ENCODE measurements at regions not wholly inside any gene's neighbourhood (a gene's known extent, or its start where the extent isn't known, plus 50 kb on each side); places are given as distances from the start of the nearest gene placed in this dataset.

DNA sequence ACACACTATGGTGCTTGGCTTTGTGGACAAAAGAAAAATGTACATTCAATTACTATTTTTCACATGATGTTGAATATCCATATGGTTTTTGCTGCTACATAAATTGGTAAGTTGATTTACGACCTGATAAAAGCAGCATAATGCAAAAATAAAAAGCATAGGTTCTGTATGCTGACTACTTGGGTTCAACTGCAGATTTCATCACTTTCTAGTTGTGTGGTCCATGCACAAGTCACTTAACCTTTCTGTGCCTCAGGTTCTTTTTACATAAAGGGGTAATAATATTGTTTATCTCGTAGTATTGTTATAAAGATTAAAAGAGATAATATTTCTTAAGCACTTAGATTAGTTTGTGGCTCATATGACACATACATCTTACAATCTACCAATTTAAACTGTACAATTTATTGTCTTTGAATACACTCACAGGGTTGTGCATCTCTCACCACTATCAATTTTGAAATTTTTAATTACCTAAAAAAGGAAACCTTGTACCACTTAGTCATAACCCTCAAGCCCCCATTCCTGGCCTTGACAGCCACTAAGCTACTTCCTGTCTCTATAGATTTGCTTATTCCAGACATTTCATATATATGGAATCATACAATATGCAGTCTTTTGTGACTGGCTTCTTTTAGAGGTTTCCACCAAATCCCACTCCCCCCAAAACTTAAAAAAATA, 1443.9 kb downstream of the SUCLG1 start:
- Histone ChIP-seq H2AFZ (ENCODE audit: control insufficient read depth, low read length) (no peak overlapping the region), H3K4me2 (ENCODE audit: control insufficient read depth, extremely low read depth, insufficient read depth, low read depth, low read length) (no peak overlapping the region), H4K20me1 (ENCODE audit: control insufficient read depth, extremely low read depth, insufficient read depth, low read length) (no peaks in the 10 kb centered on the region), H3K27ac (ENCODE audit: control insufficient read depth, insufficient read depth, low read length) (no peak overlapping the region), H3K4me1 (ENCODE audit: control insufficient read depth, extremely low read depth, insufficient read depth, low read length) (peaks cover 21% of the 10 kb centered on the region), H3K27me3 (ENCODE audit: control insufficient read depth, extremely low read depth, insufficient read depth, low read length) (no peaks in the 10 kb centered on the region), H3K36me3 (ENCODE audit: control insufficient read depth in 2 of 2, extremely low read depth in 1 of 2, insufficient read depth in 2 of 2, low read length in 2 of 2) (no peaks in the 10 kb centered on the region), H3K9ac (ENCODE audit: control insufficient read depth, extremely low read depth, insufficient read depth, low read length) (no peak overlapping the region), H3K79me2 (ENCODE audit: control insufficient read depth, insufficient read depth, low read length) (no peaks in the 10 kb centered on the region), H3K4me3 (ENCODE audit: control insufficient read depth in 2 of 3, extremely low read depth in 1 of 3, insufficient read depth in 2 of 3, low read depth in 1 of 3, low read length in 3 of 3) (no peak overlapping the region), H3K9me3 (ENCODE audit: control insufficient read depth, low read depth, low read length) (no peaks in the 10 kb centered on the region), H3K9me1 (ENCODE audit: control insufficient read depth, extremely low read depth, insufficient read depth, low read length) (no peaks in the 10 kb centered on the region)
- no peak for TF ChIP-seq EZH2 (IDR thresholded peaks at IDR 0.05; ENCODE audit: low read length)
- TF ChIP-seq, protein P1, sequence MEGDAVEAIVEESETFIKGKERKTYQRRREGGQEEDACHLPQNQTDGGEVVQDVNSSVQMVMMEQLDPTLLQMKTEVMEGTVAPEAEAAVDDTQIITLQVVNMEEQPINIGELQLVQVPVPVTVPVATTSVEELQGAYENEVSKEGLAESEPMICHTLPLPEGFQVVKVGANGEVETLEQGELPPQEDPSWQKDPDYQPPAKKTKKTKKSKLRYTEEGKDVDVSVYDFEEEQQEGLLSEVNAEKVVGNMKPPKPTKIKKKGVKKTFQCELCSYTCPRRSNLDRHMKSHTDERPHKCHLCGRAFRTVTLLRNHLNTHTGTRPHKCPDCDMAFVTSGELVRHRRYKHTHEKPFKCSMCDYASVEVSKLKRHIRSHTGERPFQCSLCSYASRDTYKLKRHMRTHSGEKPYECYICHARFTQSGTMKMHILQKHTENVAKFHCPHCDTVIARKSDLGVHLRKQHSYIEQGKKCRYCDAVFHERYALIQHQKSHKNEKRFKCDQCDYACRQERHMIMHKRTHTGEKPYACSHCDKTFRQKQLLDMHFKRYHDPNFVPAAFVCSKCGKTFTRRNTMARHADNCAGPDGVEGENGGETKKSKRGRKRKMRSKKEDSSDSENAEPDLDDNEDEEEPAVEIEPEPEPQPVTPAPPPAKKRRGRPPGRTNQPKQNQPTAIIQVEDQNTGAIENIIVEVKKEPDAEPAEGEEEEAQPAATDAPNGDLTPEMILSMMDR (optimal IDR thresholded peaks at IDR 0.05 in 1 of 3, IDR thresholded peaks at IDR 0.05 in 1 of 3, conservative IDR thresholded peaks at IDR 0.05 in 1 of 3; ENCODE audit: extremely low read depth in 1 of 3, insufficient read depth in 2 of 3, low read length in 3 of 3): no peak
- no peak for DNase-seq (ENCODE audit: low read depth, low spot score)
- dilution Hi-C loops (cut with MboI; ENCODE audit: extremely low pct_ligation_motif_present, low sequenced_read_pairs): no loop called here
- no peak for FAIRE-seq

DNA sequence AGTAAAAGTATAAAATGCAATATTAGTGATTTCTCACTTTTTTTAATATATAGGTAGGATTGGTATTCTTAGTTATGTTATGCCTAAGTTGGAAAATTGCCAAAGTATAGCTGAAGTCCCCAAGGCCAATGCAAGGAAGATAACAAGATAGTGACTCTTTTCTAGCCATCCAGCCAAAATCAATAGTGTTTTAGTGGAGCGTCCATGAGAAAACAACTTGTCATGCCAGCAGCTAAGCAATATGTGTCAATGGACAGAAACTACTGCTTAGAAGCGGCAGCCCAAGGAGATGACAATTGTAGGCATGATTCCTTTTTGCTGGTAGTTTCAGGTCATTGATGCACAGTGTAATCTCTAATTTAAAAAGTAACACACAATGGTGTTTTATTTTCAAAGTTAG, 1444.6 kb downstream of the SUCLG1 start:
- dilution Hi-C loops (cut with MboI; ENCODE audit: extremely low pct_ligation_motif_present, low sequenced_read_pairs): no loop called here
- DNase-seq (ENCODE audit: low read depth, low spot score): no peak

More for the DNA sequence above, 1444.6 kb downstream of the SUCLG1 start:
- no peaks in the 10 kb centered on the region for H4K20me1 ChIP-seq (ENCODE audit: control insufficient read depth, extremely low read depth, insufficient read depth, low read length)
- no peaks in the 10 kb centered on the region for H3K36me3 ChIP-seq (ENCODE audit: control insufficient read depth in 2 of 2, extremely low read depth in 1 of 2, insufficient read depth in 2 of 2, low read length in 2 of 2)
- no peak overlapping the region for H2AFZ ChIP-seq (ENCODE audit: control insufficient read depth, low read length)
- no peaks in the 10 kb centered on the region for H3K9me1 ChIP-seq (ENCODE audit: control insufficient read depth, extremely low read depth, insufficient read depth, low read length)
- no peak for TF ChIP-seq EZH2 (IDR thresholded peaks at IDR 0.05; ENCODE audit: low read length)
- TF ChIP-seq, protein P1 (optimal IDR thresholded peaks at IDR 0.05 in 1 of 3, IDR thresholded peaks at IDR 0.05 in 1 of 3, conservative IDR thresholded peaks at IDR 0.05 in 1 of 3; ENCODE audit: extremely low read depth in 1 of 3, insufficient read depth in 2 of 3, low read length in 3 of 3): no peak
- no peak overlapping the region for H3K9ac ChIP-seq (ENCODE audit: control insufficient read depth, extremely low read depth, insufficient read depth, low read length)
- H3K27ac ChIP-seq (ENCODE audit: control insufficient read depth, insufficient read depth, low read length): no peak overlapping the region
- no peaks in the 10 kb centered on the region for H3K9me3 ChIP-seq (ENCODE audit: control insufficient read depth, low read depth, low read length)
- H3K4me1 ChIP-seq (ENCODE audit: control insufficient read depth, extremely low read depth, insufficient read depth, low read length): peaks cover 21% of the 10 kb centered on the region
- no peaks in the 10 kb centered on the region for H3K27me3 ChIP-seq (ENCODE audit: control insufficient read depth, extremely low read depth, insufficient read depth, low read length)
- H3K4me2 ChIP-seq (ENCODE audit: control insufficient read depth, extremely low read depth, insufficient read depth, low read depth, low read length): no peak overlapping the region
- H3K4me3 ChIP-seq (ENCODE audit: control insufficient read depth in 2 of 3, extremely low read depth in 1 of 3, insufficient read depth in 2 of 3, low read depth in 1 of 3, low read length in 3 of 3): no peak overlapping the region
- no peaks in the 10 kb centered on the region for H3K79me2 ChIP-seq (ENCODE audit: control insufficient read depth, insufficient read depth, low read length)
- no peak for FAIRE-seq
